Fibroblast of lung (primary cell): ENCODE measurements at regions not wholly inside any gene's neighbourhood (a gene's known extent, or its start where the extent isn't known, plus 50 kb on each side); places are given as distances from the start of the nearest gene placed in this dataset.

Source experiments
- EZH2 ChIP-seq: IDR thresholded peaks from 2 replicates; pipeline ENCODE4 v1.5.1; 2012; ENCODE audit warnings: low read length, control low read depth, mild to moderate bottlenecking; ENCODE audit errors: missing control alignments
- TF ChIP-seq, protein P1 (sequence below), 2 donors: IDR thresholded peaks in 1 of 2; conservative IDR thresholded peaks in 1 of 2; 1 replicate in 1 of 2; 2 replicates in 1 of 2; pipeline ENCODE4 v1.5.1; 2011 to 2012; ENCODE audit warnings: low read length in 2 of 2, control low read depth in 1 of 2, inconsistent platforms in 1 of 2, low read depth in 1 of 2, mild to moderate bottlenecking in 1 of 2

DNA sequence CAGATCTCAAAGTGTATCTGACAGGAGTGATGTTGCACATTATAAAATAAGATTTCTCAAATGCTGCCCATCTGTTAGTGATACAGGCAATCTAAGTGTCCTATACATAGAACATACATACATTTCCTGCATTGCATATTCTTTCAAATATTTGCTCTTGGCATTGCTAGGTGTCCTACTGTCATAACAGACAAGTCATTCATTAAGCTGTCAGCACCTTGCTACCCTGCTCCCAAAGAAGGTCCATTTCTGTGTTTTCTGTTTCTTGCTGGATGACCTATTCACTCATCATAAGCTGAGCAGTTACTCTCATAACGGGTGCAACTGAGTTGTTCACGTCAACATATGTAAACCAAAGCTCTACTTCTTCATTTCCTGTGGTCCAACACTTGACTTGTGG, 719.0 kb downstream of the KCNJ2 start:
- TF ChIP-seq, protein P1, sequence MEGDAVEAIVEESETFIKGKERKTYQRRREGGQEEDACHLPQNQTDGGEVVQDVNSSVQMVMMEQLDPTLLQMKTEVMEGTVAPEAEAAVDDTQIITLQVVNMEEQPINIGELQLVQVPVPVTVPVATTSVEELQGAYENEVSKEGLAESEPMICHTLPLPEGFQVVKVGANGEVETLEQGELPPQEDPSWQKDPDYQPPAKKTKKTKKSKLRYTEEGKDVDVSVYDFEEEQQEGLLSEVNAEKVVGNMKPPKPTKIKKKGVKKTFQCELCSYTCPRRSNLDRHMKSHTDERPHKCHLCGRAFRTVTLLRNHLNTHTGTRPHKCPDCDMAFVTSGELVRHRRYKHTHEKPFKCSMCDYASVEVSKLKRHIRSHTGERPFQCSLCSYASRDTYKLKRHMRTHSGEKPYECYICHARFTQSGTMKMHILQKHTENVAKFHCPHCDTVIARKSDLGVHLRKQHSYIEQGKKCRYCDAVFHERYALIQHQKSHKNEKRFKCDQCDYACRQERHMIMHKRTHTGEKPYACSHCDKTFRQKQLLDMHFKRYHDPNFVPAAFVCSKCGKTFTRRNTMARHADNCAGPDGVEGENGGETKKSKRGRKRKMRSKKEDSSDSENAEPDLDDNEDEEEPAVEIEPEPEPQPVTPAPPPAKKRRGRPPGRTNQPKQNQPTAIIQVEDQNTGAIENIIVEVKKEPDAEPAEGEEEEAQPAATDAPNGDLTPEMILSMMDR (conservative IDR thresholded peaks at IDR 0.05 in 1 of 2, IDR thresholded peaks at IDR 0.05 in 1 of 2; ENCODE audit: low read depth in 1 of 2, low read length in 2 of 2) = no peak
- TF ChIP-seq EZH2 = no peak
